ENCODE measurements at regions not wholly inside any gene's neighbourhood (a gene's known extent, or its start where the extent isn't known, plus 50 kb on each side); places are given as distances from the start of the nearest gene placed in this dataset.

DNA sequence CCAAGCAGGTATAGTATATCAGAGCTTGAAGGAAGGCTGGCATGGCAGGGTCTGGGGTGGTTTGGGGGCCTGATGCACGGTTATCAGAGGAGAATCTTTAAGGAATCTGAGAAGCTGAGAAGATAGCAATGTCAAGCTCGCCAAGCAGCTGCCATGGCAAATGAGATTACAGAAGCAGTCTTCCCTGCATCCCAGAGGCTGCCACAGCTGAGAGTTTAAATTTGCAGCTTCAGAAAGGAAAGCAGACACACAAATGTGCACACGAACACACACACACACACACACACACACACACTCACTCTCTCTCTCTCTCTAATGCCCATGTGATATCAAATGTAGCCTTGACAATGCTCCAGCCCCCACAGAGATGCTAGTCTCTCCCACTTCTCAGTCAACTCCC is 79.0 kb upstream of the TNC start:
- TF ChIP-seq, protein P1, sequence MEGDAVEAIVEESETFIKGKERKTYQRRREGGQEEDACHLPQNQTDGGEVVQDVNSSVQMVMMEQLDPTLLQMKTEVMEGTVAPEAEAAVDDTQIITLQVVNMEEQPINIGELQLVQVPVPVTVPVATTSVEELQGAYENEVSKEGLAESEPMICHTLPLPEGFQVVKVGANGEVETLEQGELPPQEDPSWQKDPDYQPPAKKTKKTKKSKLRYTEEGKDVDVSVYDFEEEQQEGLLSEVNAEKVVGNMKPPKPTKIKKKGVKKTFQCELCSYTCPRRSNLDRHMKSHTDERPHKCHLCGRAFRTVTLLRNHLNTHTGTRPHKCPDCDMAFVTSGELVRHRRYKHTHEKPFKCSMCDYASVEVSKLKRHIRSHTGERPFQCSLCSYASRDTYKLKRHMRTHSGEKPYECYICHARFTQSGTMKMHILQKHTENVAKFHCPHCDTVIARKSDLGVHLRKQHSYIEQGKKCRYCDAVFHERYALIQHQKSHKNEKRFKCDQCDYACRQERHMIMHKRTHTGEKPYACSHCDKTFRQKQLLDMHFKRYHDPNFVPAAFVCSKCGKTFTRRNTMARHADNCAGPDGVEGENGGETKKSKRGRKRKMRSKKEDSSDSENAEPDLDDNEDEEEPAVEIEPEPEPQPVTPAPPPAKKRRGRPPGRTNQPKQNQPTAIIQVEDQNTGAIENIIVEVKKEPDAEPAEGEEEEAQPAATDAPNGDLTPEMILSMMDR (IDR thresholded peaks at IDR 0.05) = no peak
- no peak for TF ChIP-seq POLR2A (IDR thresholded peaks at IDR 0.05)
